ENCODE measurements at regions not wholly inside any gene's neighbourhood (a gene's known extent, or its start where the extent isn't known, plus 50 kb on each side); places are given as distances from the start of the nearest gene placed in this dataset.

- DNase-seq, result no peak
- H3K27me3 ChIP-seq, result no peaks in the 10 kb centered on the region
- intact Hi-C loops (cut with DNase I), result no loop called here
- no peak for TF ChIP-seq POLR2A (IDR thresholded peaks at IDR 0.05)
- 69 to 82% (median 76%) methylated on average over 7 of the region's 7 CpGs for WGBS, 3 donors
- no peaks in the 10 kb centered on the region for H3K4me1 ChIP-seq (ENCODE audit: insufficient read depth)
- no peak overlapping the region for H3K4me3 ChIP-seq
- no peaks in the 10 kb centered on the region for H3K36me3 ChIP-seq
- no peaks in the 10 kb centered on the region for H3K9me3 ChIP-seq
- H3K27ac ChIP-seq, result no peak overlapping the region
These were observed 73.3 kb upstream of the PAX1 start for GRCh38 chr20:21632031-21632734.

GRCh38 chr20:21628800-21629199 is 76.7 kb upstream of the PAX1 start:
- H3K27ac ChIP-seq, result no peak overlapping the region
- H3K4me3 ChIP-seq, result no peak overlapping the region
- no peaks in the 10 kb centered on the region for H3K9me3 ChIP-seq
- 60 to 72% (median 60%) methylated on average over 4 of the region's 4 CpGs for WGBS, 3 donors
- intact Hi-C loops (cut with DNase I), result no loop called here
- H3K27me3 ChIP-seq, result no peaks in the 10 kb centered on the region
- no peak for DNase-seq
- TF ChIP-seq EP300 (IDR thresholded peaks at IDR 0.05), result no peak
- no peak for TF ChIP-seq POLR2A (IDR thresholded peaks at IDR 0.05)
- no peak for TF ChIP-seq CTCF (IDR thresholded peaks at IDR 0.05)
- H3K4me1 ChIP-seq (ENCODE audit: insufficient read depth), result no peaks in the 10 kb centered on the region
- no peaks in the 10 kb centered on the region for H3K36me3 ChIP-seq

- DNase-seq, result no peak
- Histone ChIP-seq H3K27ac (no peak overlapping the region), H3K27me3 (no peaks in the 10 kb centered on the region), H3K4me1 (ENCODE audit: insufficient read depth) (no peaks in the 10 kb centered on the region), H3K36me3 (no peaks in the 10 kb centered on the region), H3K4me3 (no peak overlapping the region), H3K9me3 (no peaks in the 10 kb centered on the region)
- intact Hi-C loops (cut with DNase I), result no loop called here
- 81 to 94% (median 82%) methylated on average over 1 of the region's 1 CpG for WGBS, 3 donors
- TF ChIP-seq CTCF (IDR thresholded peaks at IDR 0.05) (no peak), POLR2A (IDR thresholded peaks at IDR 0.05) (no peak), EP300 (IDR thresholded peaks at IDR 0.05) (no peak)
These were observed 81.7 kb upstream of the PAX1 start for GRCh38 chr20:21623781-21624094.

GRCh38 chr20:21623074-21623780 is 82.2 kb upstream of the PAX1 start:
- H3K36me3 ChIP-seq, result no peaks in the 10 kb centered on the region
- H3K9me3 ChIP-seq, result no peaks in the 10 kb centered on the region
- no peak for TF ChIP-seq EP300 (IDR thresholded peaks at IDR 0.05)
- no peak for TF ChIP-seq CTCF (IDR thresholded peaks at IDR 0.05)
- TF ChIP-seq POLR2A (IDR thresholded peaks at IDR 0.05), result no peak
- H3K4me3 ChIP-seq, result no peak overlapping the region
- no peaks in the 10 kb centered on the region for H3K27me3 ChIP-seq
- WGBS, 3 donors, result 55 to 62% (median 57%) methylated on average over 2 of the region's 2 CpGs
- no peak for DNase-seq
- no peaks in the 10 kb centered on the region for H3K4me1 ChIP-seq (ENCODE audit: insufficient read depth)
- intact Hi-C loops (cut with DNase I), result no loop called here
- no peak overlapping the region for H3K27ac ChIP-seq
